ENCODE measurements at regions not wholly inside any gene's neighbourhood (a gene's known extent, or its start where the extent isn't known, plus 50 kb on each side); places are given as distances from the start of the nearest gene placed in this dataset.

GRCh38 chr10:8617792-8618191 lies 563.3 kb downstream of the GATA3 start:
- Histone ChIP-seq H3K9me3 (no peaks in the 10 kb centered on the region), H3K27me3 (ENCODE audit: low read depth) (no peaks in the 10 kb centered on the region), H3K36me3 (replicated peaks) (no peaks in the 10 kb centered on the region), H3K4me1 (no peaks in the 10 kb centered on the region), H3K4me3 (no peak overlapping the region)
- DNase-seq (ENCODE audit: low spot score in 2 of 2): no peak
- in situ Hi-C loops (cut with MboI; ENCODE audit: low sequenced_read_pairs): no loop called here

GRCh38 chr10:8618834-8619233 lies 564.3 kb downstream of the GATA3 start:
- Histone ChIP-seq H3K27me3 (ENCODE audit: low read depth) (no peaks in the 10 kb centered on the region), H3K36me3 (replicated peaks) (no peaks in the 10 kb centered on the region), H3K4me1 (no peaks in the 10 kb centered on the region), H3K4me3 (no peak overlapping the region), H3K9me3 (no peaks in the 10 kb centered on the region)
- no peak for DNase-seq (ENCODE audit: low spot score in 2 of 2)
- in situ Hi-C loops (cut with MboI; ENCODE audit: low sequenced_read_pairs): no loop called here

GRCh38 chr10:8628351-8628750 lies 573.9 kb downstream of the GATA3 start:
- Histone ChIP-seq H3K36me3 (replicated peaks) (no peaks in the 10 kb centered on the region), H3K4me3 (no peak overlapping the region), H3K4me1 (no peaks in the 10 kb centered on the region), H3K9me3 (no peaks in the 10 kb centered on the region), H3K27me3 (ENCODE audit: low read depth) (no peaks in the 10 kb centered on the region)
- in situ Hi-C loops (cut with MboI; ENCODE audit: low sequenced_read_pairs): no loop called here
- DNase-seq (ENCODE audit: low spot score in 2 of 2): no peak

GRCh38 chr10:8633909-8634308 lies 579.4 kb downstream of the GATA3 start:
- DNase-seq (ENCODE audit: low spot score in 2 of 2): no peak
- Histone ChIP-seq H3K27me3 (ENCODE audit: low read depth) (no peaks in the 10 kb centered on the region), H3K9me3 (no peaks in the 10 kb centered on the region), H3K36me3 (replicated peaks) (no peaks in the 10 kb centered on the region), H3K4me1 (no peaks in the 10 kb centered on the region), H3K4me3 (no peak overlapping the region)
- in situ Hi-C loops (cut with MboI; ENCODE audit: low sequenced_read_pairs): no loop called here

GRCh38 chr10:8636371-8636770 lies 581.9 kb downstream of the GATA3 start:
- DNase-seq (ENCODE audit: low spot score in 2 of 2): no peak
- no peaks in the 10 kb centered on the region for H3K4me1 ChIP-seq
- no peaks in the 10 kb centered on the region for H3K36me3 ChIP-seq (replicated peaks)
- no peaks in the 10 kb centered on the region for H3K9me3 ChIP-seq
- H3K4me3 ChIP-seq: no peak overlapping the region
- in situ Hi-C loops (cut with MboI; ENCODE audit: low sequenced_read_pairs): no loop called here
- no peaks in the 10 kb centered on the region for H3K27me3 ChIP-seq (ENCODE audit: low read depth)

- H3K9me3 ChIP-seq: no peaks in the 10 kb centered on the region
- no peak overlapping the region for H3K4me3 ChIP-seq
- no peaks in the 10 kb centered on the region for H3K27me3 ChIP-seq (ENCODE audit: low read depth)
- in situ Hi-C loops (cut with MboI; ENCODE audit: low sequenced_read_pairs): no loop called here
- H3K4me1 ChIP-seq: no peaks in the 10 kb centered on the region
- H3K36me3 ChIP-seq (replicated peaks): no peaks in the 10 kb centered on the region
- no peak for DNase-seq (ENCODE audit: low spot score in 2 of 2)
Measured at GRCh38 chr10:8637640-8638039, 583.2 kb downstream of the GATA3 start.

- in situ Hi-C loops (cut with MboI; ENCODE audit: low sequenced_read_pairs): no loop called here
- no peak for DNase-seq (ENCODE audit: low spot score in 2 of 2)
- Histone ChIP-seq H3K27me3 (ENCODE audit: low read depth) (no peaks in the 10 kb centered on the region), H3K4me3 (no peak overlapping the region), H3K9me3 (no peaks in the 10 kb centered on the region), H3K4me1 (no peaks in the 10 kb centered on the region), H3K36me3 (replicated peaks) (no peaks in the 10 kb centered on the region)
Measured at GRCh38 chr10:8638088-8638672, 583.7 kb downstream of the GATA3 start.

- in situ Hi-C loops (cut with MboI; ENCODE audit: low sequenced_read_pairs): no loop called here
- Histone ChIP-seq H3K4me1 (no peaks in the 10 kb centered on the region), H3K27me3 (ENCODE audit: low read depth) (no peaks in the 10 kb centered on the region), H3K9me3 (no peaks in the 10 kb centered on the region), H3K36me3 (replicated peaks) (no peaks in the 10 kb centered on the region), H3K4me3 (no peak overlapping the region)
- no peak for DNase-seq (ENCODE audit: low spot score in 2 of 2)
Measured at GRCh38 chr10:8639486-8640185, 585.1 kb downstream of the GATA3 start.

GRCh38 chr10:8640301-8640700 lies 585.8 kb downstream of the GATA3 start:
- no peak overlapping the region for H3K4me3 ChIP-seq
- in situ Hi-C loops (cut with MboI; ENCODE audit: low sequenced_read_pairs): no loop called here
- H3K4me1 ChIP-seq: no peaks in the 10 kb centered on the region
- H3K36me3 ChIP-seq (replicated peaks): no peaks in the 10 kb centered on the region
- H3K9me3 ChIP-seq: no peaks in the 10 kb centered on the region
- no peak for DNase-seq (ENCODE audit: low spot score in 2 of 2)
- no peaks in the 10 kb centered on the region for H3K27me3 ChIP-seq (ENCODE audit: low read depth)

- H3K27me3 ChIP-seq (ENCODE audit: low read depth): no peaks in the 10 kb centered on the region
- no peak for DNase-seq (ENCODE audit: low spot score in 2 of 2)
- in situ Hi-C loops (cut with MboI; ENCODE audit: low sequenced_read_pairs): no loop called here
- no peaks in the 10 kb centered on the region for H3K36me3 ChIP-seq (replicated peaks)
- no peaks in the 10 kb centered on the region for H3K9me3 ChIP-seq
- no peaks in the 10 kb centered on the region for H3K4me1 ChIP-seq
- H3K4me3 ChIP-seq: no peak overlapping the region
Measured at GRCh38 chr10:8640878-8641277, 586.4 kb downstream of the GATA3 start.

- Histone ChIP-seq H3K9me3 (no peaks in the 10 kb centered on the region), H3K36me3 (replicated peaks) (no peaks in the 10 kb centered on the region), H3K4me1 (no peaks in the 10 kb centered on the region), H3K4me3 (no peak overlapping the region), H3K27me3 (ENCODE audit: low read depth) (no peaks in the 10 kb centered on the region)
- no peak for DNase-seq (ENCODE audit: low spot score in 2 of 2)
- in situ Hi-C loops (cut with MboI; ENCODE audit: low sequenced_read_pairs): no loop called here
Measured at GRCh38 chr10:8656261-8656660, 601.8 kb downstream of the GATA3 start.

GRCh38 chr10:8659982-8660381 lies 605.5 kb downstream of the GATA3 start:
- Histone ChIP-seq H3K36me3 (replicated peaks) (no peaks in the 10 kb centered on the region), H3K4me1 (no peaks in the 10 kb centered on the region), H3K9me3 (no peaks in the 10 kb centered on the region), H3K4me3 (no peak overlapping the region), H3K27me3 (ENCODE audit: low read depth) (no peaks in the 10 kb centered on the region)
- DNase-seq (ENCODE audit: low spot score in 2 of 2): no peak
- in situ Hi-C loops (cut with MboI; ENCODE audit: low sequenced_read_pairs): no loop called here

- H3K4me3 ChIP-seq: no peak overlapping the region
- in situ Hi-C loops (cut with MboI; ENCODE audit: low sequenced_read_pairs): no loop called here
- H3K4me1 ChIP-seq: no peaks in the 10 kb centered on the region
- H3K27me3 ChIP-seq (ENCODE audit: low read depth): no peaks in the 10 kb centered on the region
- H3K36me3 ChIP-seq (replicated peaks): no peaks in the 10 kb centered on the region
- H3K9me3 ChIP-seq: no peaks in the 10 kb centered on the region
- DNase-seq (ENCODE audit: low spot score in 2 of 2): no peak
Measured at GRCh38 chr10:8661886-8662285, 607.4 kb downstream of the GATA3 start.

- Histone ChIP-seq H3K4me3 (no peak overlapping the region), H3K36me3 (replicated peaks) (no peaks in the 10 kb centered on the region), H3K9me3 (no peaks in the 10 kb centered on the region), H3K4me1 (no peaks in the 10 kb centered on the region), H3K27me3 (ENCODE audit: low read depth) (no peaks in the 10 kb centered on the region)
- in situ Hi-C loops (cut with MboI; ENCODE audit: low sequenced_read_pairs): no loop called here
- DNase-seq (ENCODE audit: low spot score in 2 of 2): no peak
Measured at GRCh38 chr10:8663131-8663530, 608.6 kb downstream of the GATA3 start.

- in situ Hi-C loops (cut with MboI; ENCODE audit: low sequenced_read_pairs): no loop called here
- Histone ChIP-seq H3K4me1 (no peaks in the 10 kb centered on the region), H3K9me3 (no peaks in the 10 kb centered on the region), H3K4me3 (no peak overlapping the region), H3K36me3 (replicated peaks) (no peaks in the 10 kb centered on the region), H3K27me3 (ENCODE audit: low read depth) (no peaks in the 10 kb centered on the region)
- no peak for DNase-seq (ENCODE audit: low spot score in 2 of 2)
Measured at GRCh38 chr10:8665322-8665721, 610.8 kb downstream of the GATA3 start.

Data from HAP-1 (cell line).